GM20000 (cell line): ENCODE measurements at regions not wholly inside any gene's neighbourhood (a gene's known extent, or its start where the extent isn't known, plus 50 kb on each side); places are given as distances from the start of the nearest gene placed in this dataset.

Source experiments
- DNase-seq: peaks from one replicate; pipeline ENCODE4 v3.0.0; 2012; ENCODE audit warnings: low spot score
- CTCF ChIP-seq: IDR thresholded peaks from 2 replicates; pipeline ENCODE4 v1.5.1; 2012; ENCODE audit warnings: mild to moderate bottlenecking, control low read depth; ENCODE audit errors: extremely low read depth, missing control alignments

- no peak for TF ChIP-seq CTCF
- no peak for DNase-seq
These were observed 439.4 kb downstream of the SH3GL2 start for GRCh38 chr9:18018221-18018620.

GRCh38 chr9:18018661-18019060 is 439.8 kb downstream of the SH3GL2 start:
- TF ChIP-seq CTCF, result no peak
- DNase-seq, result no peak

GRCh38 chr9:18020121-18020745 is 441.4 kb downstream of the SH3GL2 start:
- DNase-seq, result no peak
- TF ChIP-seq CTCF, result no peak

- no peak for DNase-seq
- TF ChIP-seq CTCF, result no peak
These were observed 443.8 kb downstream of the SH3GL2 start for GRCh38 chr9:18022642-18023041.

- TF ChIP-seq CTCF, result no peak
- DNase-seq, result no peak
These were observed 444.5 kb downstream of the SH3GL2 start for GRCh38 chr9:18023332-18023731.

- no peak for DNase-seq
- no peak for TF ChIP-seq CTCF
These were observed 441.3 kb upstream of the ADAMTSL1 start for GRCh38 chr9:18032636-18033035.

- DNase-seq, result no peak
- TF ChIP-seq CTCF, result no peak
These were observed 437.3 kb upstream of the ADAMTSL1 start for GRCh38 chr9:18036422-18037187.
